ENCODE measurements at regions not wholly inside any gene's neighbourhood (a gene's known extent, or its start where the extent isn't known, plus 50 kb on each side); places are given as distances from the start of the nearest gene placed in this dataset.

DNA sequence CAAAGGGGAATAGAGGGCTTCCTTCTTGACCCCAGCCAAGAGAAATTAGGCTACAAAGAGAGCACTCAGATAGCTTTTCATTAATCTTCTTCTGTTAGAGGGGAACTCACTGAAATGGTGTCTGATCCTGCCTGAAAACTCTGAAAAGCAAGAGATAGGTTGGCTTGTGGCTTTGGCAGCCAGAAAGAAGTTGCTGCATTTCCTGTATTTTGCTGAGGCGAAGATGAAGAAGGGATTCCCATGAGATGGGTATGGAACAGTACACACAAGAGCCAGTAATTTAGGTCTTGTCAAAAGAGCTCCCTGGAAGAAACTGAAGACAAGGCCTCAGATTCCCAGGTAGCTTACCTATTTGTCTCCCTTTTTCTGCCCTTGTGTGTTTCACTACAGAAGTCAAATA, 120.9 kb upstream of the TARS1 start:
- TF ChIP-seq, protein P1, sequence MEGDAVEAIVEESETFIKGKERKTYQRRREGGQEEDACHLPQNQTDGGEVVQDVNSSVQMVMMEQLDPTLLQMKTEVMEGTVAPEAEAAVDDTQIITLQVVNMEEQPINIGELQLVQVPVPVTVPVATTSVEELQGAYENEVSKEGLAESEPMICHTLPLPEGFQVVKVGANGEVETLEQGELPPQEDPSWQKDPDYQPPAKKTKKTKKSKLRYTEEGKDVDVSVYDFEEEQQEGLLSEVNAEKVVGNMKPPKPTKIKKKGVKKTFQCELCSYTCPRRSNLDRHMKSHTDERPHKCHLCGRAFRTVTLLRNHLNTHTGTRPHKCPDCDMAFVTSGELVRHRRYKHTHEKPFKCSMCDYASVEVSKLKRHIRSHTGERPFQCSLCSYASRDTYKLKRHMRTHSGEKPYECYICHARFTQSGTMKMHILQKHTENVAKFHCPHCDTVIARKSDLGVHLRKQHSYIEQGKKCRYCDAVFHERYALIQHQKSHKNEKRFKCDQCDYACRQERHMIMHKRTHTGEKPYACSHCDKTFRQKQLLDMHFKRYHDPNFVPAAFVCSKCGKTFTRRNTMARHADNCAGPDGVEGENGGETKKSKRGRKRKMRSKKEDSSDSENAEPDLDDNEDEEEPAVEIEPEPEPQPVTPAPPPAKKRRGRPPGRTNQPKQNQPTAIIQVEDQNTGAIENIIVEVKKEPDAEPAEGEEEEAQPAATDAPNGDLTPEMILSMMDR (IDR thresholded peaks at IDR 0.05), result no peak
- TF ChIP-seq POLR2A (IDR thresholded peaks at IDR 0.05), result no peak
- no peaks in the 10 kb centered on the region for H3K27me3 ChIP-seq
- 35 to 55% methylated on average over 1 of the region's 1 CpG for WGBS, 2 donors
- H3K4me1 ChIP-seq, result peaks cover 11% of the 10 kb centered on the region
- DNase-seq, result no peak
- no peak overlapping the region for H3K27ac ChIP-seq
- H3K36me3 ChIP-seq (ENCODE audit: low read depth, missing control alignments), result no peaks in the 10 kb centered on the region
- intact Hi-C loops (cut with DNase I; ENCODE audit: low total_unique reads), result no loop called here
- no peaks in the 10 kb centered on the region for H3K9me3 ChIP-seq
- H3K4me3 ChIP-seq, result no peak overlapping the region

DNA sequence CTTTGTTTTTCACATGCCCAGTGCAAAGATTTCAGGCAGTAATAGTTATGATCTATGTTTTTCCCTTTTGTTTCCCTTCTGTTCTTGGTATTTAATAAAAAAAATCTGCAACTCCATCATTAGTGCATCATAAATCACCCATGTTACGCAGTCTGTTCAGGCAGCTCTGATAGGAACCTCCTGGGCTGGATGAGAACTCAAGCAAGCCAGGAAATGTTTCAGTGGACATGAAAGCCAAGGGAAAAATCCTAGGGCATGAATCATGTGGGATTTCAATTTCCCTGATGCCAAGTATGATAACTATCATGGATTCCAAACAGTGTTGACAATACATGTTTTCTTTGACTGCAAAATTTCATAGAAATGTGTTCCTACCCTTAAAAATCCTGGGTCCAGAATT, 119.7 kb upstream of the TARS1 start:
- intact Hi-C loops (cut with DNase I; ENCODE audit: low total_unique reads), result no loop called here
- TF ChIP-seq, protein P1 (IDR thresholded peaks at IDR 0.05), result no peak
- no peak overlapping the region for H3K4me3 ChIP-seq
- no peaks in the 10 kb centered on the region for H3K27me3 ChIP-seq
- H3K36me3 ChIP-seq (ENCODE audit: low read depth, missing control alignments), result no peaks in the 10 kb centered on the region
- no peak for DNase-seq
- WGBS, 2 donors, result 71 to 88% methylated on average over 1 of the region's 1 CpG
- no peaks in the 10 kb centered on the region for H3K9me3 ChIP-seq
- peaks cover 16% of the 10 kb centered on the region for H3K4me1 ChIP-seq
- peak overlapping the region in 1 of 2 donors; percentile 12 for H3K27ac ChIP-seq

DNA sequence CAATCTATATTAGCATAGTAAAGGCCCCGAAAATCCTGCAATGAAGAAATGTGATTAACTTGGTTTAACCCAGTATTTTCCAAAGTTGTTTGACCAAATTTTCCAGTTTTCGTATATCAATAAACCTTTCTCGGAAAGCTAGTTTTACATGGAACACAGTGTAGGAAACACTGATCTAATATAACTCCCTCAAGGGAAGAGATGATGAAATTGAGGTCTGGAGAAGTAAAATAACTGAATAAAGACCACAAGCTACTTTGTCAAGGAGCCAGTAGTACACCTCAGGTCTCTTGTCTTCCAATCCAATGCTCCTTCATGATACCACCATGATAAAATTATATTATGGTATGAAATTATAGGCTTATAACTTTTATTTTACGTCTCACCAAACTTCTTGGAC, 118.1 kb upstream of the TARS1 start:
- TF ChIP-seq, protein P1 (IDR thresholded peaks at IDR 0.05), result no peak
- TF ChIP-seq POLR2A (IDR thresholded peaks at IDR 0.05), result no peak
- WGBS, 2 donors, result 71 to 77% methylated on average over 4 of the region's 4 CpGs
- Histone ChIP-seq H3K27ac (peak overlapping the region in 1 of 2 donors; percentile 57), H3K4me1 (peaks cover 16% of the 10 kb centered on the region), H3K9me3 (no peaks in the 10 kb centered on the region), H3K36me3 (ENCODE audit: low read depth, missing control alignments) (no peaks in the 10 kb centered on the region), H3K4me3 (no peak overlapping the region), H3K27me3 (no peaks in the 10 kb centered on the region)
- intact Hi-C loops (cut with DNase I; ENCODE audit: low total_unique reads), result no loop called here
- DNase-seq, result no peak

DNA sequence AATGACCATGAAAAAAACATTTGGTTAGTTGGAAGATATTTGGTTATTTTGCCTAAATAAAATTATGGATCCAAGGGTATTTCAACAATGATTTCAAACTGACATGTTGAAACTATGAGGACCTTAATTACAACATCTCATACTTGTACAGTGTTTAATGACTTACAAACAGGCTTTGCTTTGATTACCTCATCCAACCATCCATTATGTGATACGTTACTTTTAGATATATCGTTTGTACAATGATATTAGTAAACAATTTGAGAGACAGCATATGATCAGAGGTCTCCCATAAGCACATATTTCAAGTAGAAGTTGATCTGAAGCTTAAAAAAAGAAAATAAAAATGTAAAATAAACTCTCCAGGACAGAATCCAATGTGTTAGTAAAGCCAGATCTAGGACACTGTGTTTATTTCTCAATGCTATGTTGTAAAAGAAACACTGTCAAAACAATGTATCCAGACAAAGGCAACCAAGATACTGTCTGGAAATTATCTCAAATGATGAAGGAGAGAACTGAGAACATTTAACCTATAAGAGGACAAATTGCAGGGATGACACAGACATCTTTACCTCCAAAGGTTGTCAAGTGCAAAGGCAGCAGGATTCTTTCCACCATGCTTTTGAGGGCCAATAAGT, 116.0 kb upstream of the TARS1 start:
- no peak for DNase-seq
- Histone ChIP-seq H3K27ac (peak overlapping the region in 1 of 2 donors; percentile 52), H3K4me1 (peaks cover 16% of the 10 kb centered on the region), H3K9me3 (no peaks in the 10 kb centered on the region), H3K36me3 (ENCODE audit: low read depth, missing control alignments) (no peaks in the 10 kb centered on the region), H3K27me3 (no peaks in the 10 kb centered on the region), H3K4me3 (no peak overlapping the region)
- TF ChIP-seq POLR2A (IDR thresholded peaks at IDR 0.05), result no peak
- TF ChIP-seq, protein P1 (IDR thresholded peaks at IDR 0.05), result no peak
- intact Hi-C loops (cut with DNase I; ENCODE audit: low total_unique reads), result no loop called here
- 52 to 55% methylated on average over 2 of the region's 2 CpGs for WGBS, 2 donors

- no peak for DNase-seq
- Histone ChIP-seq H3K9me3 (no peaks in the 10 kb centered on the region), H3K27me3 (no peaks in the 10 kb centered on the region), H3K27ac (no peak overlapping the region), H3K36me3 (ENCODE audit: low read depth, missing control alignments) (no peaks in the 10 kb centered on the region), H3K4me1 (peaks cover 15% of the 10 kb centered on the region), H3K4me3 (no peak overlapping the region)
- TF ChIP-seq, protein P1 (IDR thresholded peaks at IDR 0.05), result no peak
- no peak for TF ChIP-seq POLR2A (IDR thresholded peaks at IDR 0.05)
- intact Hi-C loops (cut with DNase I; ENCODE audit: low total_unique reads), result no loop called here
- 70% methylated on average over 1 of the region's 1 CpG for WGBS, 2 donors
These were observed 111.9 kb upstream of the TARS1 start for GRCh38 chr5:33328818-33329217.
